SW 1271 (cell line): ENCODE measurements at regions not wholly inside any gene's neighbourhood (a gene's known extent, or its start where the extent isn't known, plus 50 kb on each side); places are given as distances from the start of the nearest gene placed in this dataset.
"Not testable (repeated sequence)": the region's sequence is repeated elsewhere in the genome, so short reads cannot be mapped to it uniquely, and the experiment has no call there.

Source experiments
- DNase-seq, 2 experiments: peaks; one replicate each; lab custom pipeline; 2025; lab: John Stamatoyannopoulos, UW

- peak; percentile 40 to 52 for DNase-seq
These were observed 114.5 kb downstream of the ADRA2C start for GRCh38 chr4:3880615-3881120.

- DNase-seq, result not testable (repeated sequence)
These were observed 116.2 kb downstream of the ADRA2C start for GRCh38 chr4:3882316-3882885.

- not testable (repeated sequence) for DNase-seq
These were observed 118.1 kb downstream of the ADRA2C start for GRCh38 chr4:3884261-3884660.

- DNase-seq, result not testable (repeated sequence)
These were observed 127.4 kb downstream of the ADRA2C start for GRCh38 chr4:3893590-3893989.

GRCh38 chr4:3894086-3894959 is 128.1 kb downstream of the ADRA2C start:
- not testable (repeated sequence) for DNase-seq

GRCh38 chr4:3896441-3896840 is 130.3 kb downstream of the ADRA2C start:
- no peak for DNase-seq

- not testable (repeated sequence) for DNase-seq
These were observed 130.8 kb downstream of the ADRA2C start for GRCh38 chr4:3896871-3897578.

GRCh38 chr4:3898098-3898497 is 131.9 kb downstream of the ADRA2C start:
- DNase-seq, result no peak

GRCh38 chr4:3898928-3899327 is 132.7 kb downstream of the ADRA2C start:
- DNase-seq, result not testable (repeated sequence)

GRCh38 chr4:3904264-3904955 is 138.2 kb downstream of the ADRA2C start:
- DNase-seq, result not testable (repeated sequence)

- DNase-seq, result not testable (repeated sequence)
These were observed 143.4 kb downstream of the ADRA2C start for GRCh38 chr4:3909616-3910015.

GRCh38 chr4:3910161-3910950 is 144.2 kb downstream of the ADRA2C start:
- not testable (repeated sequence) for DNase-seq

- no peak for DNase-seq
These were observed 145.2 kb downstream of the ADRA2C start for GRCh38 chr4:3911252-3911856.

GRCh38 chr4:3914511-3914910 is 148.3 kb downstream of the ADRA2C start:
- DNase-seq, result not testable (repeated sequence)

- not testable (repeated sequence) for DNase-seq
These were observed 153.3 kb downstream of the ADRA2C start for GRCh38 chr4:3919509-3919908.

GRCh38 chr4:3921902-3922301 is 155.7 kb downstream of the ADRA2C start:
- DNase-seq, result not testable (repeated sequence)

GRCh38 chr4:3925841-3926240 is 159.7 kb downstream of the ADRA2C start:
- DNase-seq, result not testable (repeated sequence)

- not testable (repeated sequence) for DNase-seq
These were observed 160.1 kb downstream of the ADRA2C start for GRCh38 chr4:3926271-3926670.

GRCh38 chr4:3926969-3927755 is 161.0 kb downstream of the ADRA2C start:
- not testable (repeated sequence) for DNase-seq

GRCh38 chr4:3929431-3929830 is 163.2 kb downstream of the ADRA2C start:
- DNase-seq, result not testable (repeated sequence)
